ENCODE measurements at regions not wholly inside any gene's neighbourhood (a gene's known extent, or its start where the extent isn't known, plus 50 kb on each side); places are given as distances from the start of the nearest gene placed in this dataset.

DNA sequence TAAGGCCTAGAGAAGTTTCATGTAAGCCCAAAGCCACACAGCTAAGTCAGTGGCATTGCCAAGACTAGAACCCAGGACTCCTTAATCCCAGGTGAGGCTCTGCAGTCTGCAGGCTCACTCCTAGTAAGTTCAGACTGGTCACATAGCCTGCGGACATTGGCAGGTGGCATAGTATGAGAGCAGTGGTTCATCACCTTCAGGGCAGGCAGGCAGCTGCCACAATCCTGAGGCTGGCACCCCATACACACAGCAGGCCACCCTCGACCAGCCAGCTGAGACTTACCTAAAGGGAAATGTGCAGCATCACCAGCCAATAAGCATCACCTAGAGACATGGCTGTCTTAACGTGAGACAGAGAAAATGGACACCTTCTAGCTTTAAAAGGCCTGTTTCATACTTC lies 231.6 kb upstream of the UBASH3B start:
- no peak overlapping the region for H3K4me3 ChIP-seq
- H3K9ac ChIP-seq (ENCODE audit: insufficient read length): no peak overlapping the region
- H3K9me3 ChIP-seq (ENCODE audit: low read depth, low read length): no peaks in the 10 kb centered on the region
- TF ChIP-seq POLR2AphosphoS5 (IDR thresholded peaks at IDR 0.05; ENCODE audit: borderline replicate concordance, low read depth, low read length) (no peak), FOXP2 (optimal IDR thresholded peaks at IDR 0.05; ENCODE audit: control extremely low read depth, extremely low read length, insufficient read depth) (no peak), EZH2 (IDR thresholded peaks at IDR 0.05) (no peak)
- no peaks in the 10 kb centered on the region for H3K36me3 ChIP-seq (ENCODE audit: insufficient read depth, low read length)
- no peak for DNase-seq (ENCODE audit: low read depth, low spot score)
- no peak overlapping the region for H3K27ac ChIP-seq

DNA sequence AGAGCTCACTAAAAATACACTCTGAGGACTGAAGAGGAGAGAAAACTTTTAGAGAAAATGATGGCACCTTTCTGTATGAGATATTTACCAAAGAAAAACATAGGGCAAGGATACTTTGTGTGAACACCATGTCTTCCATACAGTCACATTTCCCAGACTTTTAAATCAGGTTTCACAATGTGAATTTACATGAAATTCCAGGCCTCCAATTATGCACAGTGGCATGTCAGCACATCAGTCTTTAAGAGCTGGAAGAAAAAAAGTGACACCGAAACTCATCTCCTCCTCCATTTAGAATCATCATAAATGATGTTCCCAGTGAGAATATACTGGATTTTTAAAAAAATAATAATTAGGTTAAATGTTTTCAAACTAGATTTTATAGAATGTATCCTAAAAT lies 232.2 kb upstream of the UBASH3B start:
- H3K27ac ChIP-seq: no peak overlapping the region
- H3K36me3 ChIP-seq (ENCODE audit: insufficient read depth, low read length): no peaks in the 10 kb centered on the region
- DNase-seq (ENCODE audit: low read depth, low spot score): no peak
- no peak overlapping the region for H3K4me3 ChIP-seq
- H3K9me3 ChIP-seq (ENCODE audit: low read depth, low read length): no peaks in the 10 kb centered on the region
- H3K9ac ChIP-seq (ENCODE audit: insufficient read length): no peak overlapping the region
- TF ChIP-seq FOXP2 (optimal IDR thresholded peaks at IDR 0.05; ENCODE audit: control extremely low read depth, extremely low read length, insufficient read depth) (no peak), POLR2AphosphoS5 (IDR thresholded peaks at IDR 0.05; ENCODE audit: borderline replicate concordance, low read depth, low read length) (no peak), EZH2 (IDR thresholded peaks at IDR 0.05) (no peak)

DNA sequence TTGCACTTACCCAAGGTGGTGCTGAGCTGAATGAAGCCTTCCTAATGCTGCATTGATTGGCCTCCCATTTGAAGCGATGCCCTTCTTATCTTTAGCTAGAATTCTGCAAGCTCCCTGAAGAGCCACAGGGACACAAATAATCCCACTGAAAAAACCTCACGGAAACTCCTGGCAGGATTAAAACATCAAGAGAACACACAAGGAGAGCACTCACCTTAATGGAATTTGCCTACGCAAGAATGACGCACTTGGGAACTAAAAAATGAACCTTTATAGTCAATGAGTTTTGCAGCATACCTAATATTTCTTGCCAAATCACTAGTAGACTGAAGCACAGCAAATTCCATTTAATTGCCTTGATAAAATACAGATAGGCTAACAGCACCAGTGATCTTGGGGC lies 232.8 kb upstream of the UBASH3B start:
- Histone ChIP-seq H3K9ac (ENCODE audit: insufficient read length) (no peak overlapping the region), H3K9me3 (ENCODE audit: low read depth, low read length) (no peaks in the 10 kb centered on the region), H3K4me3 (no peak overlapping the region), H3K27ac (no peak overlapping the region), H3K36me3 (ENCODE audit: insufficient read depth, low read length) (no peaks in the 10 kb centered on the region)
- TF ChIP-seq EZH2 (IDR thresholded peaks at IDR 0.05) (no peak), FOXP2 (optimal IDR thresholded peaks at IDR 0.05; ENCODE audit: control extremely low read depth, extremely low read length, insufficient read depth) (no peak), POLR2AphosphoS5 (IDR thresholded peaks at IDR 0.05; ENCODE audit: borderline replicate concordance, low read depth, low read length) (no peak)
- no peak for DNase-seq (ENCODE audit: low read depth, low spot score)

DNA sequence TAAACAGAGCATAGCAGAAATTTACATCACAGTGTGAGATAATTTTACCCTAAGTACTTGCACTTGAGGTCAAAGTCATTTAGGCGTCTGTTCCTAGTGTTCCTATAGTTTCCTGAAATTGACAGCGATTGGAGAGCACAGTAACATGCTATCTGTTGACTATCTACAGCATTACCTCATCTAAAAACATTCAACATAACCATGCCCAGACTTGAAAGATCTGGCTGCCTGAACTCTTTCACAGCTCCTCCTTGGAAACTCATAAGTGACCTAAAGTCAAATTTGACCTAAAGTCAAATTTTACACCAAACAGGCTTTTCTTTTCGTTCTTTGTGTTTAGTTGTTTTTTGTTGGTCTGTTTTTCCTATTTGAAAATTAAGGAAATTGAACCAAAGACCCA lies 233.8 kb upstream of the UBASH3B start:
- Histone ChIP-seq H3K27ac (no peak overlapping the region), H3K4me3 (no peak overlapping the region), H3K9me3 (ENCODE audit: low read depth, low read length) (no peaks in the 10 kb centered on the region), H3K9ac (ENCODE audit: insufficient read length) (no peak overlapping the region), H3K36me3 (ENCODE audit: insufficient read depth, low read length) (no peaks in the 10 kb centered on the region)
- no peak for DNase-seq (ENCODE audit: low read depth, low spot score)
- TF ChIP-seq POLR2AphosphoS5 (IDR thresholded peaks at IDR 0.05; ENCODE audit: borderline replicate concordance, low read depth, low read length) (no peak), FOXP2 (optimal IDR thresholded peaks at IDR 0.05; ENCODE audit: control extremely low read depth, extremely low read length, insufficient read depth) (no peak)

DNA sequence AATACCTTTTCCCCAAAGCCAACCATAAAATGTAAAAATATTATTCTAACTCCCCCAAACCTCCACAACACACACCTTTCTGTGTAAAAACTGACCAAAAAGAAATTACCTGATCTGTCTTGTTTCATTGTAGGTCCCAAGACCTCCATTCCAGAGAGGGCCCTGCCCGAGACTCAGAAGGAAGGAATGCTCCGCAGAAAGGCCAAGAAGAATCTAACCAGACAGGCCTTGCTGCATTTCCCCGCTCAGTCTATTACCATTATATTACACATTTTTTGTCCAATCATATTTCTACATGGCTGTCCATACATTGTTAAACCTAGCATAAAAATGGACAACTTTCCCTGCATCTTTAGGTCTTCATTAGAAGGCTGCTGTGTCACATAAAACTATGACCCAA lies 237.5 kb upstream of the UBASH3B start:
- no peak for DNase-seq (ENCODE audit: low read depth, low spot score)
- H3K36me3 ChIP-seq (ENCODE audit: insufficient read depth, low read length): no peaks in the 10 kb centered on the region
- H3K9me3 ChIP-seq (ENCODE audit: low read depth, low read length): no peaks in the 10 kb centered on the region
- no peak overlapping the region for H3K4me3 ChIP-seq
- H3K27ac ChIP-seq: no peak overlapping the region
- no peak for TF ChIP-seq POLR2AphosphoS5 (IDR thresholded peaks at IDR 0.05; ENCODE audit: borderline replicate concordance, low read depth, low read length)
- no peak for TF ChIP-seq EZH2 (IDR thresholded peaks at IDR 0.05)
- no peak for TF ChIP-seq FOXP2 (optimal IDR thresholded peaks at IDR 0.05; ENCODE audit: control extremely low read depth, extremely low read length, insufficient read depth)
- no peak overlapping the region for H3K9ac ChIP-seq (ENCODE audit: insufficient read length)

DNA sequence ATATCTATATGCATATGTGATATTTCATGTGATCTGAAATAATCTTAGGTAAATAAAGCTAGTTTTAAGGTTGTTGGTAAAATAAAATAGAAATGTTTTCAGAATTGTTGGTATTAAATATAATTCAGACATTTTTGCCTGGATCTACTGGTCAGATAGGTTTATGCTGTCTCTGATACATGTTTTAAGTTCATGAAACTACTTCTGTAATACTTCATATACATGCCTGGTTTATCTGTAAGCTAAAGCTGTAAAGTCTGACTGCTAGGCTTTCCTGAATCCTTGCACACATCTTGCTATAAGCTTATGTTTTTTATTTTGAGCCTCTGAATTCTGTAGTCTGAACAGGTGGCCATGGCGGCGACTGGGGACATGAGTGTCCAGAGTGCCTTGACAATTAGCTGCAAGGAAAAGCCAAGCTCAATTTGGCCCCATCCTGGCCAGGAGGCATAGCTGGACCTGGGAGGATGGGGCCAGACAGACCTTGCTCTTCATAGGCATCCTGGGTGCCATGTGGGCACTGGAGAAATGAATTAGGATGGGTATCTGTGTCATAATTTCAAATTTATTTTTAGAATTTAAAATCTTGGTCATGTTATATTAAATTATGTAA lies 241.0 kb upstream of the UBASH3B start:
- no peak overlapping the region for H3K4me3 ChIP-seq
- H3K27ac ChIP-seq: no peak overlapping the region
- no peak for TF ChIP-seq FOXP2 (optimal IDR thresholded peaks at IDR 0.05; ENCODE audit: control extremely low read depth, extremely low read length, insufficient read depth)
- no peak for TF ChIP-seq POLR2AphosphoS5 (IDR thresholded peaks at IDR 0.05; ENCODE audit: borderline replicate concordance, low read depth, low read length)
- no peak for TF ChIP-seq EZH2 (IDR thresholded peaks at IDR 0.05)
- H3K9ac ChIP-seq (ENCODE audit: insufficient read length): no peak overlapping the region
- no peaks in the 10 kb centered on the region for H3K9me3 ChIP-seq (ENCODE audit: low read depth, low read length)
- H3K36me3 ChIP-seq (ENCODE audit: insufficient read depth, low read length): no peaks in the 10 kb centered on the region
- DNase-seq (ENCODE audit: low read depth, low spot score): no peak

DNA sequence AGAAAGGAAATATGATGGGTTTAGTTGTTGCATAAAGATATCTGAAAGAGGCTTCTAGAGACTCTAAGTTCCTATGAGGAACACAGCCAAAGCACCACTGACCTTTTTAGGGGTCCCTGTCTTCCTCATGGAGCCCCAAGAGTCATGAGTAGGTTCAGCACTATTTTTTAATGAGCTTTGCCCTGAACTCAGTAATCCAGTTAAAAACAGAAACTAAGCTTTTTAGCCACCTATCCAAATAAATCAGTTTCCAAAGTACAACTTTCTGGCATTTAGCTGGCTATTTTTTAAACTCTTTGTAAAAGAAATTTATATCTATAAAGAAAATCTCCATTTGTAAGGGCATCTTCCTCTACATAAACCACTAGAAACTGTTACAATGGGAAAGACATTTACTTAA lies 241.8 kb upstream of the UBASH3B start:
- H3K4me3 ChIP-seq: no peak overlapping the region
- H3K9ac ChIP-seq (ENCODE audit: insufficient read length): no peak overlapping the region
- no peaks in the 10 kb centered on the region for H3K9me3 ChIP-seq (ENCODE audit: low read depth, low read length)
- no peak overlapping the region for H3K27ac ChIP-seq
- no peaks in the 10 kb centered on the region for H3K36me3 ChIP-seq (ENCODE audit: insufficient read depth, low read length)
- DNase-seq (ENCODE audit: low read depth, low spot score): no peak
- TF ChIP-seq EZH2 (IDR thresholded peaks at IDR 0.05) (no peak), POLR2AphosphoS5 (IDR thresholded peaks at IDR 0.05; ENCODE audit: borderline replicate concordance, low read depth, low read length) (no peak), FOXP2 (optimal IDR thresholded peaks at IDR 0.05; ENCODE audit: control extremely low read depth, extremely low read length, insufficient read depth) (no peak)

DNA sequence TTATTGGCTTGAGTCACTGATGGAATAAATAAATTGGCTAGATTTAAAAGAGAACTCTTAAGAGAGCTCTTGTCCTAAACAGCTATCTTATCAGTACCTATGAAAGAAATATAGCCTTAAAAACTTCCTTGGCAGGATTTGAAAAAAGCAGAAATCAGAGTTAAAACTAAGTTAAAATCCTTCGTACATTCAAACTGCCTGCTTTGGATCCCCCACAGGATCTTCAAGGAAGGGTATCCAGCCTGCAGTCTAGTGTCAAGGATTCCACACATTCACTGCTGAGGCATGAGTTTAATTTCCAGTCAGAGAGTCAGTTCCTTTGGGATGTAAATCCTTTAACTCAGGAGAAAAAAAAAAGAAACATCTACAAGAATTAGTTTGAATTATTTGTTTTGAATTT lies 242.9 kb upstream of the UBASH3B start:
- DNase-seq (ENCODE audit: low read depth, low spot score): no peak
- TF ChIP-seq FOXP2 (optimal IDR thresholded peaks at IDR 0.05; ENCODE audit: control extremely low read depth, extremely low read length, insufficient read depth) (no peak), POLR2AphosphoS5 (IDR thresholded peaks at IDR 0.05; ENCODE audit: borderline replicate concordance, low read depth, low read length) (no peak), EZH2 (IDR thresholded peaks at IDR 0.05) (no peak)
- no peak overlapping the region for H3K4me3 ChIP-seq
- H3K36me3 ChIP-seq (ENCODE audit: insufficient read depth, low read length): no peaks in the 10 kb centered on the region
- no peak overlapping the region for H3K9ac ChIP-seq (ENCODE audit: insufficient read length)
- H3K27ac ChIP-seq: no peak overlapping the region
- no peaks in the 10 kb centered on the region for H3K9me3 ChIP-seq (ENCODE audit: low read depth, low read length)

DNA sequence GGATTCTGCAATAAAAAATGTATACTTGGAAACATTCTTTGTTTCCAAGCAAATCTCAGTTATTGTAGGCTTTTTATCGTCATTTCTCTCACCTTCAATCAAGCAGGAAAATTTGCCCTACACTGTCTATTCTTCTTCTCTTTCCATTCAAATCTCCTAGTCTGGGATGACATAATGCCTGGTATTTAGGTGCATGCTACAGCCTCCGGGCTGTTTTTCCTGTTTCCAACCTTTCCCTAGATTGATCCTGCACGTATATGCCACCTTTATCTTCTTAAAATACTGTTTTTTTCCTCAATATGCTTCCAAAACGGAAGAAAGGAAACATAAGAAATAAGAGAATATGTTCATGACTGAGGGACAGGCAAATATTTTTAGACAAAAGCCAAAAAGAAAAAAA lies 249.1 kb upstream of the UBASH3B start:
- TF ChIP-seq POLR2AphosphoS5 (IDR thresholded peaks at IDR 0.05; ENCODE audit: borderline replicate concordance, low read depth, low read length): no peak
- no peak for TF ChIP-seq EZH2 (IDR thresholded peaks at IDR 0.05)
- no peak for TF ChIP-seq FOXP2 (optimal IDR thresholded peaks at IDR 0.05; ENCODE audit: control extremely low read depth, extremely low read length, insufficient read depth)
- Histone ChIP-seq H3K4me3 (no peak overlapping the region), H3K9ac (ENCODE audit: insufficient read length) (no peak overlapping the region), H3K9me3 (ENCODE audit: low read depth, low read length) (no peaks in the 10 kb centered on the region), H3K36me3 (ENCODE audit: insufficient read depth, low read length) (no peaks in the 10 kb centered on the region), H3K27ac (no peak overlapping the region)
- no peak for DNase-seq (ENCODE audit: low read depth, low spot score)

Measured in SK-N-MC (cell line).